Right lobe of liver (tissue), 6 donors: ENCODE measurements at regions not wholly inside any gene's neighbourhood (a gene's known extent, or its start where the extent isn't known, plus 50 kb on each side); places are given as distances from the start of the nearest gene placed in this dataset.

Source experiments
- ATAC-seq, 4 donors: fragments of 200-7000 bp; cut with Tn5 transposase; one replicate each; pipeline ENCODE4 v1.9.1; 2020; ENCODE audit warnings: mild to moderate bottlenecking in 4 of 4, moderate library complexity in 4 of 4
- DNase-seq, 3 donors: peaks; one replicate each; pipeline ENCODE4 v3.0.0-alpha.2; 2020
- H3K27ac ChIP-seq, 3 donors: fragments of 200-600 bp; one replicate each; pipeline ENCODE4 v1.8.0; 2022
- H3K27me3 ChIP-seq, 2 donors: fragments of 200-600 bp; one replicate each; pipeline ENCODE4 v1.8.0; 2022
- H3K36me3 ChIP-seq, 4 donors: fragments of 200-600 bp; sonication (generic) in 1 of 4; one replicate each; pipeline versions ENCODE4 v1.5.1 to v1.8.0; 2017 to 2022; ENCODE audit warnings: control low read depth in 1 of 4
- H3K4me1 ChIP-seq, 4 donors: fragments of 200-600 bp; sonication (generic) in 1 of 4; one replicate each; pipeline versions ENCODE4 v1.5.1 to v1.8.0; 2017 to 2022; ENCODE audit warnings: control low read depth in 1 of 4
- H3K4me3 ChIP-seq, 3 donors: fragments of 200-600 bp; one replicate each; pipeline ENCODE4 v1.8.0; 2022
- H3K9me3 ChIP-seq, 4 donors: fragments of 200-600 bp; sonication (generic) in 1 of 4; one replicate each; pipeline versions ENCODE4 v1.5.1 to v1.8.0; 2017 to 2022; ENCODE audit warnings: control low read depth in 1 of 4
- CTCF ChIP-seq, 4 donors: fragments of 200-600 bp in 3 of 4; fragments of 450-650 bp in 1 of 4; IDR thresholded peaks; one replicate each; pipeline versions ENCODE4 v1.5.1 to v1.8.0; 2016 to 2022; ENCODE audit warnings: antibody characterized with exemption in 4 of 4, mild to moderate bottlenecking in 2 of 4
- POLR2A ChIP-seq: fragments of 450-650 bp; IDR thresholded peaks from one replicate; pipeline ENCODE4 v1.6.1; 2017; ENCODE audit warnings: antibody characterized with exemption, mild to moderate bottlenecking
- WGBS: methylation state at CpG from one replicate; pipeline ENCODE4 v1.1.6; 2018; ENCODE audit warnings: low coverage, low lambda C conversion rate; ENCODE audit not compliant: insufficient coverage; ENCODE audit errors: missing lambda C conversion rate; 5-methylcytosine and 5-hydroxymethylcytosine counted together
- intact Hi-C, 2 donors: fragments of 100-400 bp; cut with DNase I; formaldehyde crosslinking; loops; one replicate each; pipeline versions ENCODE4 v1.11.2 to v1.14.1; 2022
- donor health status: DM: no; HTN: yes; CAD: no.
- donor health status: DM: no; HTN: no; CAD: no.
- donor health status: DM: no; HTN: no; CAD: no.
- donor health status: DM: no; HTN: yes; CAD: no.
- donor health status: DM: no; HTN: yes; CAD: no.

GRCh38 chr11:77530879-77531278 is 57.0 kb upstream of the PAK1 start:
- ATAC-seq (no peak), DNase-seq (no peak)
- no peaks in the 10 kb centered on the region for H3K27me3 ChIP-seq
- H3K9me3 ChIP-seq = no peaks in the 10 kb centered on the region
- H3K36me3 ChIP-seq = no peaks in the 10 kb centered on the region
- no peak for TF ChIP-seq POLR2A
- 41% methylated on average over 1 of the region's 1 CpG for WGBS
- H3K4me1 ChIP-seq = no peaks in the 10 kb centered on the region
- H3K27ac ChIP-seq = no peak overlapping the region
- intact Hi-C loops = no loop called here
- H3K4me3 ChIP-seq = no peak overlapping the region

- Histone ChIP-seq H3K9me3 (no peaks in the 10 kb centered on the region), H3K4me1 (no peaks in the 10 kb centered on the region), H3K27ac (no peak overlapping the region), H3K36me3 (no peaks in the 10 kb centered on the region), H3K27me3 (no peaks in the 10 kb centered on the region), H3K4me3 (no peak overlapping the region)
- intact Hi-C loops = no loop called here
- TF ChIP-seq POLR2A = no peak
- WGBS = 80% methylated on average over 1 of the region's 1 CpG
- ATAC-seq (no peak), DNase-seq (no peak)
These were observed 55.8 kb upstream of the PAK1 start for GRCh38 chr11:77529685-77530084.

DNA sequence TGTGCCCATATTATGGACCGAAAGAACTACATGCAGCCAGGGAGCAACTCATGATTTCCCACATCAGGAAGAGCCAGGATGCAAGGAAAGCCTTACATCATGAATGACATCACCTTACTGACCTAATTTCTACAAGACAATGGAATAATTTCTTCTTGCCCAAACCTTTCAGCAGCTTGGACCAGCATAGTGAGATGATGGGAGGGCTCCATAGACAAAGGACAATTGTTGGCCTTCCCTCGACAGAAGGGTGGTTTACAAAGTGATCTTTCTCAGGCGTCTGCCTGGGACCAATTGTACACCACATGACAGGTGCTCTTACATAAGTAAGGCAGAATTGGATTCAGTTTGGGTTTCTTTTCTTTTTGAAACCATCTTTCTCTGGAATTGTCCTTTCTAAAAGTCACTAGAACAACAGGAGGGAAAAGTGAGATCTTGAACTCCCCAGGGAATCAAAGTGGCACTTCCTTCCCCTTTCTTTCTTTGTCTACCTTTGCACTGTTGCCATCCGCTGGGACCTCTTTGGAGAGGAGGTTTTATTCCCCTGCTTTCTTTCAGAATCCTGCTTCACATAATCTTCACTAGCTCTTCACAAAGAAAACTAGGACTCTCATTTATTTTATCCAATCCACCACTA is 51.7 kb upstream of the PAK1 start:
- no peak overlapping the region for H3K4me3 ChIP-seq
- H3K9me3 ChIP-seq = no peaks in the 10 kb centered on the region
- H3K4me1 ChIP-seq = no peaks in the 10 kb centered on the region
- WGBS = 73% methylated on average over 4 of the region's 4 CpGs
- no peaks in the 10 kb centered on the region for H3K27me3 ChIP-seq
- intact Hi-C loops = no loop called here
- H3K27ac ChIP-seq = no peak overlapping the region
- DNase-seq = no peak
- TF ChIP-seq POLR2A (no peak), CTCF (IDR thresholded peaks at IDR 0.05) (no peak)
- no peaks in the 10 kb centered on the region for H3K36me3 ChIP-seq
- ATAC-seq = no peak

- TF ChIP-seq CTCF (IDR thresholded peaks at IDR 0.05) (no peak), POLR2A (no peak)
- H3K4me3 ChIP-seq = no peak overlapping the region
- no peaks in the 10 kb centered on the region for H3K4me1 ChIP-seq
- no peak overlapping the region for H3K27ac ChIP-seq
- no peaks in the 10 kb centered on the region for H3K9me3 ChIP-seq
- H3K27me3 ChIP-seq = no peaks in the 10 kb centered on the region
- ATAC-seq = no peak
- no peak for DNase-seq
- intact Hi-C loops = no loop called here
- H3K36me3 ChIP-seq = no peaks in the 10 kb centered on the region
These were observed 50.6 kb upstream of the PAK1 start for GRCh38 chr11:77524539-77524938.

DNA sequence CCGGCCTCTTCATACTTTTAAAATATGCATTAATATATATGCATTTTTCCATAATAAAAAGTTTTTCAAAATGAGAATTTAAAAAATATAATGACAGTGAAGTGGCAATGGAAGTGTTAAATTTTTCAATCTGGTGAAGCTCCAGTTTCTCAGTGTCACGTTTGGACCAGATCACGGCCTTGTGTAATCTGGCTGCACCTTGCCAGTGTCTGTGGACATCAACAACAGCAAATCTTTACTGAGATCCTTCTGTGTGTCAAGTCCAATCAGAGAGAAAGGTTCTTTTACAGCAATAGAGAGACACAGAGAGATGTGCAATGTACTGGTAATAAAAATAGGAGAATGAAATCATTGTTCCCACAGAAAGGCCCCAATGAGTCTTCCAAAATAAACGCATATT is 49.8 kb upstream of the PAK1 start:
- Histone ChIP-seq H3K27ac (no peak overlapping the region), H3K4me3 (no peak overlapping the region), H3K9me3 (no peaks in the 10 kb centered on the region), H3K27me3 (no peaks in the 10 kb centered on the region), H3K36me3 (no peaks in the 10 kb centered on the region), H3K4me1 (no peaks in the 10 kb centered on the region)
- TF ChIP-seq POLR2A = no peak
- TF ChIP-seq CTCF (IDR thresholded peaks at IDR 0.05) = no peak
- peak in 1 of 4 donors; percentile 68 for ATAC-seq
- peak in 1 of 3 donors; percentile 48 for DNase-seq
- 62% methylated on average over 4 of the region's 4 CpGs for WGBS
- intact Hi-C loops = no loop called here
